Testis (tissue), 2 donors: ENCODE measurements at regions not wholly inside any gene's neighbourhood (a gene's known extent, or its start where the extent isn't known, plus 50 kb on each side); places are given as distances from the start of the nearest gene placed in this dataset.
A peak's percentile ranks its signal among the peaks of the same experiment; 100 is the strongest.

Experiments
- DNase-seq: peaks from one replicate; pipeline ENCODE4 v3.0.0-alpha.2; 2019
- H3K27ac ChIP-seq, 2 donors: fragments of 200-600 bp; sonication (generic); one replicate each; pipeline ENCODE4 v1.5.1; 2019
- H3K27me3 ChIP-seq: fragments of 200-600 bp; sonication (generic); one replicate; pipeline ENCODE4 v1.5.1; 2019
- H3K36me3 ChIP-seq: fragments of 200-600 bp; sonication (generic); one replicate; pipeline ENCODE4 v1.5.1; 2017; ENCODE audit warnings: low read depth; ENCODE audit errors: missing control alignments
- H3K4me1 ChIP-seq: fragments of 200-600 bp; sonication (generic); one replicate; pipeline ENCODE4 v1.5.1; 2019
- H3K4me3 ChIP-seq, 2 donors: fragments of 200-600 bp; sonication (generic); one replicate each; pipeline ENCODE4 v1.5.1; 2017 to 2019
- H3K9me3 ChIP-seq: fragments of 200-600 bp; sonication (generic); one replicate; pipeline ENCODE4 v1.5.1; 2017
- CTCF ChIP-seq, 3 experiments: fragments of 450-650 bp in 2 of 3; fragments of 200-600 bp in 1 of 3; sonication (generic) in 1 of 3; IDR thresholded peaks; one replicate each; pipeline ENCODE4 v1.5.1; 2016 to 2019; ENCODE audit warnings: antibody characterized with exemption in 3 of 3, mild to moderate bottlenecking in 2 of 3, moderate library complexity in 1 of 3
- POLR2A ChIP-seq: fragments of 450-650 bp; IDR thresholded peaks from one replicate; pipeline ENCODE4 v1.6.1; 2017; ENCODE audit warnings: antibody characterized with exemption, mild to moderate bottlenecking, moderate library complexity
- WGBS, 2 donors: methylation state at CpG; one replicate each; pipeline ENCODE4 v1.1.5; 2018; 5-methylcytosine and 5-hydroxymethylcytosine counted together
- intact Hi-C: fragments of 100-400 bp; cut with DNase I; formaldehyde crosslinking; loops from one replicate; pipeline ENCODE4 v1.15.1; 2023; ENCODE audit warnings: low total_unique reads

DNA sequence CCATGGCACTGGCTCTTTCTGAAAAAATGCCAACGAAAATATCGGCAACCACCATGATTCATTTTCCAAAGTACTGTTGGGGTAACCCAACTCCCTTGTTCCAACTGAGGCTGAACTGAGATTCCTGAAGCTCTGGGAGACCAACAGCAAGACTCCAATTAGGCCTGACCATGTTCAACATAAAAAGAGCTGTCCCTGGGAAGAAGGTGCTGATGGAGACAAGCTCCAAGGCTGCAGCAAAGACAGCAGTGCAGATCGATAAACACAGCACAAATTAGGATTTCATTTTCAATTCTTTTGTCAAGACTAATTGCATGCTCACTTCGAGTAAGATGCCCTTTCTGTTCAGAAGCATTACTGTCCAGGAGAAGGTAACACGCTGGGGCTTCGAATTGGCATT, 968.0 kb downstream of the UQCRFS1 start:
- WGBS, 2 donors = 89 to 90% methylated on average over 6 of the region's 6 CpGs
- DNase-seq = no peak
- TF ChIP-seq POLR2A (no peak), CTCF (IDR thresholded peaks at IDR 0.05) (no peak)
- H3K4me1 ChIP-seq = no peaks in the 10 kb centered on the region
- H3K27me3 ChIP-seq = no peaks in the 10 kb centered on the region
- no peaks in the 10 kb centered on the region for H3K9me3 ChIP-seq
- no peak overlapping the region for H3K27ac ChIP-seq
- intact Hi-C loops = no loop called here
- no peaks in the 10 kb centered on the region for H3K36me3 ChIP-seq
- no peak overlapping the region for H3K4me3 ChIP-seq

DNA sequence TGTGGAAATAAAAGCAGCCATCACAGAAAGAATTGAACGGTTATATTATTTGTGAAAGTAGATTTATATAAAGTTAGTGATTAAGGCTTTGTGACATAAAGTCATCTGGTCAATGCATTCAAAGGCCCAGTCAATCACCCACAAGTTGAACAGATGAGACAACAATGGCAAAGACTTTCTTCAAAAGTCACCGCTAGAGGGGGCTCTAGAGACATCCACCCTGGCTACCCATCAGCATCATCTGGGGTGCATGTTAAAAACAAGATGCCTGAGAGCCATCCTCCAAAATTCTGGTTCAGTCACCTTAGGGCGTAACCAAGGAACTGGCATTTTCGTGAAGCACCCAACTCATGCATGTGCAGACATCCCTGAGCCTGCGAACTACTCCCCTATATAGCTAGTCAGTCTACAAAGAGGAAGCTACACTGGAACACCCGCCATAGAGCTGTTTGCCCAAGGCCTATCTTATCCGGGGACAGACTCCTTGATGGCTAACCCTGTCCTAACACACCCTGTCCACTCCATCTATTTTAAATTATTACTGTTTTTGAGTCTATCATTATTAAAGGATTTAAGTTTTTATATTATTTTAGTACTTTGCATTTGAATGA, 970.5 kb downstream of the UQCRFS1 start:
- peak; percentile 53 for DNase-seq

DNA sequence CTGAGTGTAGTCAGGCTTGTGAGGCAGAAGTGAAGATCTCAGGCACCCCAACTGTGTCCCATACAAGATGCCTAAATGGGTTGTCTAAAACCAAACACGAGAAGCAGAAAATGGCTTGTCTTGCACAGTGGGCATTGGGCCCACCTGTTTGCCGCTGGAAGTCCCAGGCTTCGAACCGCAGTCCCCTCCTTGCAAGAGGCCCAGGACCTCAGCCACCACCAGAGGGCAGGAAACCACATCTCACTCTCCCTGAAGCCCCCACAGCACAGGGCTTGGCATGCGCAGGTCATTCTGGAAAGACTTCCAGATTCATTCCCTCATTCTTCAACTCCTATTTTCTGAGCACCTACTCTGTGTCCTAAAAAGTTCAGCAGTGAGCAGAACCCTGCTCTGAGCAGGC, 973.7 kb downstream of the UQCRFS1 start:
- 71% methylated on average over 3 to 5 of the region's 5 CpGs for WGBS, 2 donors
- no peak overlapping the region for H3K4me3 ChIP-seq
- no peaks in the 10 kb centered on the region for H3K36me3 ChIP-seq
- no peaks in the 10 kb centered on the region for H3K27me3 ChIP-seq
- DNase-seq = peak; percentile 24
- H3K4me1 ChIP-seq = no peaks in the 10 kb centered on the region
- H3K27ac ChIP-seq = no peak overlapping the region
- no peaks in the 10 kb centered on the region for H3K9me3 ChIP-seq
- TF ChIP-seq POLR2A (no peak), CTCF (IDR thresholded peaks at IDR 0.05) (no peak)
- intact Hi-C loops = no loop called here

More for the DNA sequence above, 970.5 kb downstream of the UQCRFS1 start:
- no peaks in the 10 kb centered on the region for H3K4me1 ChIP-seq
- TF ChIP-seq CTCF (IDR thresholded peaks at IDR 0.05) (peak in 2 of 3 experiments; percentile 32 to 53), POLR2A (no peak)
- 59 to 63% methylated on average over 7 of the region's 7 CpGs for WGBS, 2 donors
- H3K4me3 ChIP-seq = no peak overlapping the region
- H3K36me3 ChIP-seq = no peaks in the 10 kb centered on the region
- intact Hi-C loops = no loop called here
- H3K27me3 ChIP-seq = no peaks in the 10 kb centered on the region
- H3K27ac ChIP-seq = no peak overlapping the region
- H3K9me3 ChIP-seq = no peaks in the 10 kb centered on the region

DNA sequence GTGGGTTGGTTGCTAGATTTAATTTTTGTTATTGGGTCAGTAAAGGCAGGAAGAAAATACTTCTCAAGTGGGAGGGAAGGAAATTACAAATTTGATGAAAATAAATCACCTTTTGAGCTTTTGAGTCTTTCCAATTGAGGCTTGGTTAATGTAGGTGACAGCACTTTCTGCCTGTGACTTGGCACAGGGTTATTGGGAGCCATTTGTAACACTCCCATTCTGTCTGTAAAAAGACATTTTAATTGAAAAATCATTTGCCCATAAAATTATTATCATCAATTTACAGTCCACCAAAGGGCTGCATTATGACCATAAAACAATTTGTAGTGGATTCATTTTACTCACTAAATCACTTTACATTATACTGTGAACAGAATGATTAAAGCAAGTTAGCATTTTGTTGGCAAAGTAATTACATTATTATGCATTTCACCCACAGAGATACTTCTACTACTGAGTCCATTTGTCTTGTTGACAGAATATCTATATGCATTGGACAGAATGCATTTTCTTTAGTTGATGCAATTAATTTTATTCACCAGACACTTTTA, 974.6 kb downstream of the UQCRFS1 start:
- H3K27me3 ChIP-seq = no peaks in the 10 kb centered on the region
- intact Hi-C loops = no loop called here
- no peak for DNase-seq

More for the DNA sequence above, 974.6 kb downstream of the UQCRFS1 start:
- Histone ChIP-seq H3K4me3 (no peak overlapping the region), H3K36me3 (no peaks in the 10 kb centered on the region), H3K9me3 (no peaks in the 10 kb centered on the region), H3K27ac (no peak overlapping the region), H3K4me1 (no peaks in the 10 kb centered on the region)
- no peak for TF ChIP-seq POLR2A
- TF ChIP-seq CTCF (IDR thresholded peaks at IDR 0.05) = no peak
